HUES48 (cell line): ENCODE measurements at regions not wholly inside any gene's neighbourhood (a gene's known extent, or its start where the extent isn't known, plus 50 kb on each side); places are given as distances from the start of the nearest gene placed in this dataset.

ENCODE experiments used
- H3K27ac ChIP-seq: one replicate; pipeline ENCODE4 v1.7.0; 2013; ENCODE audit warnings: low read depth, low read length, inconsistent platforms
- H3K27me3 ChIP-seq: 2 replicates; pipeline ENCODE4 v1.6.1; 2013; ENCODE audit warnings: mild to moderate bottlenecking, low read length; ENCODE audit not compliant: control insufficient read depth, insufficient read depth
- H3K36me3 ChIP-seq: 2 replicates; pipeline ENCODE4 v1.6.1; 2013; ENCODE audit warnings: low read length; ENCODE audit not compliant: control insufficient read depth, insufficient read depth
- H3K4me1 ChIP-seq: 2 replicates; pipeline ENCODE4 v1.6.1; 2013; ENCODE audit warnings: mild to moderate bottlenecking, low read length; ENCODE audit not compliant: control insufficient read depth, insufficient read depth
- H3K4me3 ChIP-seq: 2 replicates; pipeline ENCODE4 v1.5.1; 2013; ENCODE audit warnings: mild to moderate bottlenecking, low read depth, low read length
- H3K9ac ChIP-seq: 2 replicates; pipeline ENCODE4 v1.6.1; 2013; ENCODE audit warnings: mild to moderate bottlenecking, low read depth, low read length, moderate library complexity
- H3K9me3 ChIP-seq: 2 replicates; pipeline ENCODE4 v1.6.1; 2013; ENCODE audit warnings: low read length; ENCODE audit not compliant: control insufficient read depth, insufficient read depth

GRCh38 chr10:36042135-36042534 lies 400.0 kb upstream of the FZD8 start:
- H3K36me3 ChIP-seq: no peaks in the 10 kb centered on the region
- H3K4me1 ChIP-seq: peaks cover 10% of the 10 kb centered on the region
- no peak overlapping the region for H3K9ac ChIP-seq
- H3K27ac ChIP-seq: no peak overlapping the region
- H3K27me3 ChIP-seq: no peaks in the 10 kb centered on the region
- H3K4me3 ChIP-seq: no peak overlapping the region
- no peaks in the 10 kb centered on the region for H3K9me3 ChIP-seq

- Histone ChIP-seq H3K27me3 (no peaks in the 10 kb centered on the region), H3K27ac (no peak overlapping the region), H3K4me1 (peaks cover 10% of the 10 kb centered on the region), H3K36me3 (no peaks in the 10 kb centered on the region), H3K9ac (no peak overlapping the region), H3K9me3 (no peaks in the 10 kb centered on the region), H3K4me3 (no peak overlapping the region)
Measured at GRCh38 chr10:36038316-36038955, 396.3 kb upstream of the FZD8 start.

- no peak overlapping the region for H3K9ac ChIP-seq
- no peak overlapping the region for H3K27ac ChIP-seq
- H3K27me3 ChIP-seq: no peaks in the 10 kb centered on the region
- H3K4me1 ChIP-seq: peaks cover 10% of the 10 kb centered on the region
- no peak overlapping the region for H3K4me3 ChIP-seq
- H3K9me3 ChIP-seq: no peaks in the 10 kb centered on the region
- H3K36me3 ChIP-seq: no peaks in the 10 kb centered on the region
Measured at GRCh38 chr10:36036137-36036536, 394.0 kb upstream of the FZD8 start.

GRCh38 chr10:36033808-36034207 lies 391.7 kb upstream of the FZD8 start:
- Histone ChIP-seq H3K4me1 (no peaks in the 10 kb centered on the region; the same call in 1 of the 2 replicates), H3K36me3 (no peaks in the 10 kb centered on the region), H3K9me3 (no peaks in the 10 kb centered on the region), H3K27ac (no peak overlapping the region), H3K27me3 (no peaks in the 10 kb centered on the region), H3K4me3 (no peak overlapping the region), H3K9ac (no peak overlapping the region)

- Histone ChIP-seq H3K27ac (no peak overlapping the region), H3K27me3 (no peaks in the 10 kb centered on the region), H3K9ac (no peak overlapping the region), H3K36me3 (no peaks in the 10 kb centered on the region), H3K4me3 (no peak overlapping the region), H3K9me3 (no peaks in the 10 kb centered on the region), H3K4me1 (no peaks in the 10 kb centered on the region; the same call in 1 of the 2 replicates)
Measured at GRCh38 chr10:36030516-36030915, 388.4 kb upstream of the FZD8 start.

GRCh38 chr10:36026656-36027390 lies 384.7 kb upstream of the FZD8 start:
- no peaks in the 10 kb centered on the region; the same call in 1 of the 2 replicates for H3K4me1 ChIP-seq
- no peaks in the 10 kb centered on the region for H3K36me3 ChIP-seq
- H3K9me3 ChIP-seq: no peaks in the 10 kb centered on the region
- no peaks in the 10 kb centered on the region for H3K27me3 ChIP-seq
- no peak overlapping the region for H3K27ac ChIP-seq
- H3K9ac ChIP-seq: no peak overlapping the region
- H3K4me3 ChIP-seq: no peak overlapping the region

GRCh38 chr10:36026081-36026480 lies 384.0 kb upstream of the FZD8 start:
- Histone ChIP-seq H3K27me3 (no peaks in the 10 kb centered on the region), H3K9me3 (no peaks in the 10 kb centered on the region), H3K4me3 (no peak overlapping the region), H3K4me1 (no peaks in the 10 kb centered on the region; the same call in 1 of the 2 replicates), H3K9ac (no peak overlapping the region), H3K27ac (no peak overlapping the region), H3K36me3 (no peaks in the 10 kb centered on the region)

- Histone ChIP-seq H3K9me3 (no peaks in the 10 kb centered on the region), H3K27me3 (no peaks in the 10 kb centered on the region), H3K4me1 (no peaks in the 10 kb centered on the region; the same call in 1 of the 2 replicates), H3K4me3 (no peak overlapping the region), H3K9ac (no peak overlapping the region), H3K27ac (no peak overlapping the region), H3K36me3 (no peaks in the 10 kb centered on the region)
Measured at GRCh38 chr10:36023939-36024338, 381.8 kb upstream of the FZD8 start.

GRCh38 chr10:36021096-36021495 lies 379.0 kb upstream of the FZD8 start:
- H3K36me3 ChIP-seq: no peaks in the 10 kb centered on the region
- no peaks in the 10 kb centered on the region for H3K27me3 ChIP-seq
- H3K9ac ChIP-seq: no peak overlapping the region
- H3K4me1 ChIP-seq: no peaks in the 10 kb centered on the region
- H3K4me3 ChIP-seq: no peak overlapping the region
- H3K9me3 ChIP-seq: no peaks in the 10 kb centered on the region
- H3K27ac ChIP-seq: no peak overlapping the region

- Histone ChIP-seq H3K4me3 (no peak overlapping the region), H3K9ac (no peak overlapping the region), H3K9me3 (no peaks in the 10 kb centered on the region), H3K27ac (no peak overlapping the region), H3K36me3 (no peaks in the 10 kb centered on the region), H3K27me3 (no peaks in the 10 kb centered on the region), H3K4me1 (no peaks in the 10 kb centered on the region)
Measured at GRCh38 chr10:36019749-36020148, 377.7 kb upstream of the FZD8 start.

GRCh38 chr10:36018996-36019395 lies 376.9 kb upstream of the FZD8 start:
- Histone ChIP-seq H3K9me3 (no peaks in the 10 kb centered on the region), H3K4me1 (no peaks in the 10 kb centered on the region; the same call in 1 of the 2 replicates), H3K4me3 (no peak overlapping the region), H3K36me3 (no peaks in the 10 kb centered on the region), H3K27ac (no peak overlapping the region), H3K27me3 (no peaks in the 10 kb centered on the region), H3K9ac (no peak overlapping the region)
